ENCODE measurements at regions not wholly inside any gene's neighbourhood (a gene's known extent, or its start where the extent isn't known, plus 50 kb on each side); places are given as distances from the start of the nearest gene placed in this dataset.

- WGBS, 2 donors, result 87 to 91% methylated on average over 8 of the region's 8 CpGs
- no peaks in the 10 kb centered on the region for H3K9me3 ChIP-seq (ENCODE audit: control insufficient read depth, low read length)
- ATAC-seq (ENCODE audit: low FRiP score) (no peak), DNase-seq (no peak)
- no peak overlapping the region for H3K4me3 ChIP-seq (ENCODE audit: low read length in 2 of 2)
- H3K27me3 ChIP-seq (ENCODE audit: control insufficient read depth in 1 of 2, insufficient read depth in 2 of 2, low read length in 1 of 2), result no peaks in the 10 kb centered on the region
- no peak overlapping the region for H3K27ac ChIP-seq (ENCODE audit: low read depth in 1 of 2, low read length in 2 of 2)
- intact Hi-C loops (cut with DNase I), result no loop called here
- H3K36me3 ChIP-seq (ENCODE audit: control insufficient read depth in 1 of 2, insufficient read depth in 2 of 2, low read length in 1 of 2), result no peaks in the 10 kb centered on the region
- H3K4me1 ChIP-seq (ENCODE audit: control insufficient read depth in 1 of 2, insufficient read depth in 2 of 2, low read length in 2 of 2), result no peaks in the 10 kb centered on the region
Observed at GRCh38 chr2:71807581-71808451, 339.8 kb downstream of the CYP26B1 start.

- WGBS, 2 donors, result 94 to 97% methylated on average over 3 of the region's 3 CpGs
- Histone ChIP-seq H3K4me1 (ENCODE audit: control insufficient read depth in 1 of 2, insufficient read depth in 2 of 2, low read length in 2 of 2) (no peaks in the 10 kb centered on the region), H3K27ac (ENCODE audit: low read depth in 1 of 2, low read length in 2 of 2) (no peak overlapping the region), H3K9me3 (ENCODE audit: control insufficient read depth, low read length) (no peaks in the 10 kb centered on the region), H3K4me3 (ENCODE audit: low read length in 2 of 2) (no peak overlapping the region), H3K27me3 (ENCODE audit: control insufficient read depth in 1 of 2, insufficient read depth in 2 of 2, low read length in 1 of 2) (no peaks in the 10 kb centered on the region), H3K36me3 (ENCODE audit: control insufficient read depth in 1 of 2, insufficient read depth in 2 of 2, low read length in 1 of 2) (no peaks in the 10 kb centered on the region)
- intact Hi-C loops (cut with DNase I), result no loop called here
- DNase-seq (no peak), ATAC-seq (ENCODE audit: low FRiP score) (no peak)
Observed at GRCh38 chr2:71806432-71806831, 341.2 kb downstream of the CYP26B1 start.

- Histone ChIP-seq H3K9me3 (ENCODE audit: control insufficient read depth, low read length) (no peaks in the 10 kb centered on the region), H3K36me3 (ENCODE audit: control insufficient read depth in 1 of 2, insufficient read depth in 2 of 2, low read length in 1 of 2) (no peaks in the 10 kb centered on the region), H3K4me3 (ENCODE audit: low read length in 2 of 2) (no peak overlapping the region), H3K4me1 (ENCODE audit: control insufficient read depth in 1 of 2, insufficient read depth in 2 of 2, low read length in 2 of 2) (no peaks in the 10 kb centered on the region), H3K27ac (ENCODE audit: low read depth in 1 of 2, low read length in 2 of 2) (no peak overlapping the region), H3K27me3 (ENCODE audit: control insufficient read depth in 1 of 2, insufficient read depth in 2 of 2, low read length in 1 of 2) (no peaks in the 10 kb centered on the region)
- DNase-seq (no peak), ATAC-seq (ENCODE audit: low FRiP score) (no peak)
- intact Hi-C loops (cut with DNase I), result loop anchor here (5.0 kb wide), 5 partner anchors 78 to 343 kb away; partner anchors contain the start of gene CYP26B1 (in 1 of the 2)
- 21 to 25% methylated on average over 3 of the region's 3 CpGs for WGBS, 2 donors
Observed at GRCh38 chr2:71804281-71804751, 343.3 kb downstream of the CYP26B1 start.

GRCh38 chr2:71803398-71803797 is 344.3 kb downstream of the CYP26B1 start:
- intact Hi-C loops (cut with DNase I), result loop anchor here (2.0 to 5.0 kb wide), 7 partner anchors 79 to 347 kb away; partner anchors contain the start of gene CYP26B1 (in 1 of the 2)
- no peak for ATAC-seq (ENCODE audit: low FRiP score)

GRCh38 chr2:71802556-71802955 is 345.1 kb downstream of the CYP26B1 start:
- no peak overlapping the region for H3K27ac ChIP-seq (ENCODE audit: low read depth in 1 of 2, low read length in 2 of 2)
- H3K36me3 ChIP-seq (ENCODE audit: control insufficient read depth in 1 of 2, insufficient read depth in 2 of 2, low read length in 1 of 2), result no peaks in the 10 kb centered on the region
- intact Hi-C loops (cut with DNase I), result loop anchor here (2.0 to 5.0 kb wide), 7 partner anchors 80 to 348 kb away; partner anchors contain the start of gene CYP26B1 (in 1 of the 2)
- peak in 1 of 2 donors; percentile 34 for DNase-seq
- WGBS, 2 donors, result 84% methylated on average over 3 of the region's 3 CpGs
- H3K27me3 ChIP-seq (ENCODE audit: control insufficient read depth in 1 of 2, insufficient read depth in 2 of 2, low read length in 1 of 2), result no peaks in the 10 kb centered on the region
- no peaks in the 10 kb centered on the region for H3K9me3 ChIP-seq (ENCODE audit: control insufficient read depth, low read length)
- no peak for ATAC-seq (ENCODE audit: low FRiP score)
- H3K4me1 ChIP-seq (ENCODE audit: control insufficient read depth in 1 of 2, insufficient read depth in 2 of 2, low read length in 2 of 2), result no peaks in the 10 kb centered on the region
- H3K4me3 ChIP-seq (ENCODE audit: low read length in 2 of 2), result no peak overlapping the region

More at GRCh38 chr2:71803398-71803797, 344.3 kb downstream of the CYP26B1 start:
- H3K9me3 ChIP-seq (ENCODE audit: control insufficient read depth, low read length), result no peaks in the 10 kb centered on the region
- no peak overlapping the region for H3K4me3 ChIP-seq (ENCODE audit: low read length in 2 of 2)
- H3K27ac ChIP-seq (ENCODE audit: low read depth in 1 of 2, low read length in 2 of 2), result no peak overlapping the region
- no peaks in the 10 kb centered on the region for H3K36me3 ChIP-seq (ENCODE audit: control insufficient read depth in 1 of 2, insufficient read depth in 2 of 2, low read length in 1 of 2)
- no peak for DNase-seq
- 83 to 84% methylated on average over 2 of the region's 2 CpGs for WGBS, 2 donors
- no peaks in the 10 kb centered on the region for H3K27me3 ChIP-seq (ENCODE audit: control insufficient read depth in 1 of 2, insufficient read depth in 2 of 2, low read length in 1 of 2)
- H3K4me1 ChIP-seq (ENCODE audit: control insufficient read depth in 1 of 2, insufficient read depth in 2 of 2, low read length in 2 of 2), result no peaks in the 10 kb centered on the region

- intact Hi-C loops (cut with DNase I), result loop anchor here (2.0 to 5.0 kb wide), 7 partner anchors 80 to 349 kb away; partner anchors contain the start of gene CYP26B1 (in 1 of the 2)
- H3K27ac ChIP-seq (ENCODE audit: low read depth in 1 of 2, low read length in 2 of 2), result no peak overlapping the region
- H3K9me3 ChIP-seq (ENCODE audit: control insufficient read depth, low read length), result no peaks in the 10 kb centered on the region
- no peaks in the 10 kb centered on the region for H3K36me3 ChIP-seq (ENCODE audit: control insufficient read depth in 1 of 2, insufficient read depth in 2 of 2, low read length in 1 of 2)
- no peaks in the 10 kb centered on the region for H3K4me1 ChIP-seq (ENCODE audit: control insufficient read depth in 1 of 2, insufficient read depth in 2 of 2, low read length in 2 of 2)
- no peaks in the 10 kb centered on the region for H3K27me3 ChIP-seq (ENCODE audit: control insufficient read depth in 1 of 2, insufficient read depth in 2 of 2, low read length in 1 of 2)
- no peak overlapping the region for H3K4me3 ChIP-seq (ENCODE audit: low read length in 2 of 2)
- peak; percentile 79 to 92 for DNase-seq
- ATAC-seq (ENCODE audit: low FRiP score), result peak; percentile 82
- 36% methylated on average over 8 of the region's 8 CpGs for WGBS, 2 donors
Observed at GRCh38 chr2:71801969-71802368, 345.7 kb downstream of the CYP26B1 start.

GRCh38 chr2:71801556-71801955 is 346.1 kb downstream of the CYP26B1 start:
- DNase-seq (no peak), ATAC-seq (ENCODE audit: low FRiP score) (no peak)
- no peak overlapping the region for H3K27ac ChIP-seq (ENCODE audit: low read depth in 1 of 2, low read length in 2 of 2)
- no peaks in the 10 kb centered on the region for H3K9me3 ChIP-seq (ENCODE audit: control insufficient read depth, low read length)
- H3K4me3 ChIP-seq (ENCODE audit: low read length in 2 of 2), result no peak overlapping the region
- WGBS, 2 donors, result 34 to 39% methylated on average over 3 of the region's 3 CpGs
- H3K4me1 ChIP-seq (ENCODE audit: control insufficient read depth in 1 of 2, insufficient read depth in 2 of 2, low read length in 2 of 2), result no peaks in the 10 kb centered on the region
- H3K36me3 ChIP-seq (ENCODE audit: control insufficient read depth in 1 of 2, insufficient read depth in 2 of 2, low read length in 1 of 2), result no peaks in the 10 kb centered on the region
- intact Hi-C loops (cut with DNase I), result loop anchor here (5.0 kb wide), 5 partner anchors 81 to 346 kb away; partner anchors contain the start of gene CYP26B1 (in 1 of the 2)
- H3K27me3 ChIP-seq (ENCODE audit: control insufficient read depth in 1 of 2, insufficient read depth in 2 of 2, low read length in 1 of 2), result no peaks in the 10 kb centered on the region

- 92% methylated on average over 1 of the region's 1 CpG for whole genome bisulfite sequencing, 2 donors
- H3K36me3 ChIP-seq (ENCODE audit: control insufficient read depth in 1 of 2, insufficient read depth in 2 of 2, low read length in 1 of 2), result no peaks in the 10 kb centered on the region
- H3K4me1 ChIP-seq (ENCODE audit: control insufficient read depth in 1 of 2, insufficient read depth in 2 of 2, low read length in 2 of 2), result no peaks in the 10 kb centered on the region
- H3K4me3 ChIP-seq (ENCODE audit: low read length in 2 of 2), result no peak overlapping the region
- H3K27ac ChIP-seq (ENCODE audit: low read depth in 1 of 2, low read length in 2 of 2), result no peak overlapping the region
- H3K27me3 ChIP-seq (ENCODE audit: control insufficient read depth in 1 of 2, insufficient read depth in 2 of 2, low read length in 1 of 2), result no peaks in the 10 kb centered on the region
- ATAC-seq (ENCODE audit: low FRiP score) (no peak), DNase-seq (no peak)
- H3K9me3 ChIP-seq (ENCODE audit: control insufficient read depth, low read length), result no peaks in the 10 kb centered on the region
- intact Hi-C loops (cut with DNase I), result loop anchor here (5.0 kb wide), 5 partner anchors 81 to 346 kb away; partner anchors contain the start of gene CYP26B1 (in 1 of the 2)
Observed at GRCh38 chr2:71800851-71801250, 346.8 kb downstream of the CYP26B1 start.
